K562 (cell line): ENCODE measurements at regions not wholly inside any gene's neighbourhood (a gene's known extent, or its start where the extent isn't known, plus 50 kb on each side); places are given as distances from the start of the nearest gene placed in this dataset.

Source experiments
- BDP1 ChIP-seq: IDR thresholded peaks from 3 replicates; pipeline ENCODE4 v1.6.1; 2011; ENCODE audit not compliant: insufficient read length, insufficient read depth
- CHD7 ChIP-seq: fragments of 200-600 bp; sonication (generic); IDR thresholded peaks from one replicate; pipeline ENCODE4 v1.6.1; 2012; ENCODE audit warnings: mild to moderate bottlenecking, low read depth, low read length, inconsistent platforms
- ZBTB5 ChIP-seq: fragments of 450-650 bp; IDR thresholded peaks from 2 replicates; pipeline ENCODE4 v1.6.1; 2017; ENCODE audit warnings: antibody characterized with exemption
- ZNF324 ChIP-seq: fragments of 250-450 bp; sonication (Bioruptor Pico); IDR thresholded peaks from 2 replicates; pipeline ENCODE4 v1.4.0; 2020; ENCODE audit warnings: mild to moderate bottlenecking

GRCh38 chr13:59497621-59498247, 666.0 kb downstream of the DIAPH3 start (continued):
- TF ChIP-seq CHD7 (no peak), ZBTB5 (no peak), ZNF324 (CRISPR knock-in tag) (no peak), BDP1 (no peak)
- TF ChIP-seq, all 486 proteins: peak for 0
